ENCODE measurements at regions not wholly inside any gene's neighbourhood (a gene's known extent, or its start where the extent isn't known, plus 50 kb on each side); places are given as distances from the start of the nearest gene placed in this dataset.

DNA sequence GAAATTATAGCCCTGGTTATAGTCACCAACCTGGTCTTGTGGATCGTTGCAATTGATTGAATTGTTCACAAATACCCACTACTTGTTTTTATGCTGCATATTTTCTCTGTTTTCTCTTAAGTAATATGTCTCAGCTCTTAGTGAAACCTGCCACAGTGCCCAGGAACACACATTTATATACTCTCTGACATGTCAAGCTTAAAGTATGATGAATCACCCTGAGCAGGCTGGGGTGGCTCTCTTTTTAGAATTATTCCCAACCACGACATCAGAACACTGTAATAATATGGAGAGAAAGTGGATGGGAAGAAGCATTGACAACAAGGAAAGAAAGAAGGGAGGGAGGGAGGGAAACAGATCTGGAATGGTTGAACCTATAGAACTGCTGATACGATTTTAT, 72.8 kb upstream of the ZNF608 start:
- TF ChIP-seq, protein P1, sequence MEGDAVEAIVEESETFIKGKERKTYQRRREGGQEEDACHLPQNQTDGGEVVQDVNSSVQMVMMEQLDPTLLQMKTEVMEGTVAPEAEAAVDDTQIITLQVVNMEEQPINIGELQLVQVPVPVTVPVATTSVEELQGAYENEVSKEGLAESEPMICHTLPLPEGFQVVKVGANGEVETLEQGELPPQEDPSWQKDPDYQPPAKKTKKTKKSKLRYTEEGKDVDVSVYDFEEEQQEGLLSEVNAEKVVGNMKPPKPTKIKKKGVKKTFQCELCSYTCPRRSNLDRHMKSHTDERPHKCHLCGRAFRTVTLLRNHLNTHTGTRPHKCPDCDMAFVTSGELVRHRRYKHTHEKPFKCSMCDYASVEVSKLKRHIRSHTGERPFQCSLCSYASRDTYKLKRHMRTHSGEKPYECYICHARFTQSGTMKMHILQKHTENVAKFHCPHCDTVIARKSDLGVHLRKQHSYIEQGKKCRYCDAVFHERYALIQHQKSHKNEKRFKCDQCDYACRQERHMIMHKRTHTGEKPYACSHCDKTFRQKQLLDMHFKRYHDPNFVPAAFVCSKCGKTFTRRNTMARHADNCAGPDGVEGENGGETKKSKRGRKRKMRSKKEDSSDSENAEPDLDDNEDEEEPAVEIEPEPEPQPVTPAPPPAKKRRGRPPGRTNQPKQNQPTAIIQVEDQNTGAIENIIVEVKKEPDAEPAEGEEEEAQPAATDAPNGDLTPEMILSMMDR (IDR thresholded peaks at IDR 0.05) = no peak
- TF ChIP-seq EZH2phosphoT487 (IDR thresholded peaks at IDR 0.05) = no peak
